GM19099 (cell line): ENCODE measurements at regions not wholly inside any gene's neighbourhood (a gene's known extent, or its start where the extent isn't known, plus 50 kb on each side); places are given as distances from the start of the nearest gene placed in this dataset.
A peak's percentile ranks its signal among the peaks of the same experiment; 100 is the strongest.

ENCODE experiments used
- POLR2A ChIP-seq: IDR thresholded peaks from 3 replicates; pipeline ENCODE4 v1.6.1; 2011; ENCODE audit warnings: low read depth; ENCODE audit not compliant: insufficient read length; ENCODE audit errors: extremely low read depth

DNA sequence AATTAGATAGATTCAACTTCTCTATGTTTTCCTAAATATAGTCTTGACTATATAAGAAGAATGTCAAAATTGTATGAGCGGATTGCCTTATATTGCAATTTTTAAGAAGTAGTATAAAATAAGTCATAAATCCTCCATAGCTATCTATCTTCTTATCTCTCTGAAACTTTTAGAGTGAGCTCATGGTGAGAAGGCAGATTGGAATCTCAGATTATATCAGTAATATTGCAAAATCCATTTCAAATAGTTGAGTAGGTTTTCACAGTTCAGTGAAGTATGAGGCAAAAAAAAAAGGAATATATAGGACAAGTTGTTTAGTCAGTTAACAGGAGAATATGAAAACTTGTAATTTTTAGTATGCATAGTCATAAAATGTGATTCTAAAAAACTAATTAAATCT lies 156.4 kb downstream of the FAM174A start:
- no peak for TF ChIP-seq POLR2A

DNA sequence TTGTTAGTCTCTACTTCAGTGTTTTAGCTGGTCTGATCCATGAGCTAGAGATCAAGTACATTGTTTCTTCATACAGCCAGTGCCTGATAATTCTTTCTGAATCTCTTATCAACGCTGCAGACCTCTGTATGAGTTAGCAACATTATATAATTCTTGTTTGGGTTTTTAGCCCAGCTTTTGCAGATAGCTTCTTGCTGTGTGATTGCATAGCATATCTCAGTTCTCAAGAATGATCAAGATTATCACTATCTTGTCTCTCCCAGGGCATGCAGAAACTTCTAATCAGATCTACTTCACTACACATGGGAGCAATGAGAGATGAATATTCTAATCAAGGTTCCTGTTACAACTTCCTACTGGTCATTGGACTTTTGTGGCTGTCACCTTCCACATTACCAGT lies 158.3 kb downstream of the FAM174A start:
- no peak for TF ChIP-seq POLR2A

DNA sequence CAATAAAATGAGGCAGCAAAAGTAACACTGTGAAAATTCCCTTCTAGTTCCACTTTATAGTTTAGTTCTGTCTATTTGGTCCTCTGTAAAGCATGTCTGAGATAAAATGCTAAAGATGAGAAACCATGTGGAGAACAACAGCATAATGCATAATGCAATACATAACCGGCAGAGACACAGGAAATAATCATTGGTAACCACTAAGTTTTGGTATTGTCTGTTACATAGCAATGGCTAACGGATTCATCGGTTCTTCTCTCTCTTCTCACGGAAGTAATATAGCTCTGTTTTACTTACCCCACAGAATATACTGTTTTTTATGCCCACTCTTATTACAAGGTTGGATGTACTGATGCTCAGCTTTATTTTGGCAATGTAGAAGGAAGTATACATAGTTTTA lies 158.9 kb downstream of the FAM174A start:
- no peak for TF ChIP-seq POLR2A

DNA sequence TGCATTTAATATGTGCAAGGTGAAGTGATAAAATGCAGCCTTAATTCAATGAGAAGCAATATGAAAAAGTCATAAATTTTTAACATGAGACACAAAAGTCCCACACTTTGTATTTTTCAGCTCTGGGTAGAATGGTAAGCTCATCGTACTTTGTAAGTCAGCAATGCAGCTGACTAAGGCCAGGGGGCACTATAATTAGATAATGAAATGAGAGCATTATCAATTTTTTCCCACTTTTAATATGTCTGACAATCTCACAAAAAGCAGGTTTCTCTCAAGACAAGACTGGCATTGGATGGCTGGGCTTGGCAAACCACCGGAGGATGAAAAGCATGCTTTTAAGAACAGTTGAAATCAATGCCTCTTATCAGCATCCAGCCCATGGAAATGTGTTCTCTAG lies 162.8 kb downstream of the FAM174A start:
- no peak for TF ChIP-seq POLR2A

DNA sequence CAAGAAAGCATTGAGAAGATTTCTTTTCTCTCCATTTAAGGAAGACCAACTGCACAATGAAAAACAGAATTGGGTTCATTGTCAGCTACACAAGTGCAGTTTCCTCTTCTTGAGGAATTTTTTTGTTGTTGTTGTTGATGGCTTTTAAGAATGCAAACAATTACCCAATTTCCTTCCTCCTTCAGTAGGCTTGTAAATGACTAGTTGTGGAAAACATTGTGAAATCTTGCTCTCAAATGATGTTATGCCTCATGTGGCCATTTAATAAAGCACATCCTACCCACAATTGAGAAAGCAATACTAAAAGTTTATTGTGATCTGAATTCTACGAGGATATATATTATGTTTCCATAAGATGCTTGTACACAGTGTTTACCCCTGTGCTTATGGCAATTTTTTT lies 171.6 kb downstream of the FAM174A start:
- no peak for TF ChIP-seq POLR2A

DNA sequence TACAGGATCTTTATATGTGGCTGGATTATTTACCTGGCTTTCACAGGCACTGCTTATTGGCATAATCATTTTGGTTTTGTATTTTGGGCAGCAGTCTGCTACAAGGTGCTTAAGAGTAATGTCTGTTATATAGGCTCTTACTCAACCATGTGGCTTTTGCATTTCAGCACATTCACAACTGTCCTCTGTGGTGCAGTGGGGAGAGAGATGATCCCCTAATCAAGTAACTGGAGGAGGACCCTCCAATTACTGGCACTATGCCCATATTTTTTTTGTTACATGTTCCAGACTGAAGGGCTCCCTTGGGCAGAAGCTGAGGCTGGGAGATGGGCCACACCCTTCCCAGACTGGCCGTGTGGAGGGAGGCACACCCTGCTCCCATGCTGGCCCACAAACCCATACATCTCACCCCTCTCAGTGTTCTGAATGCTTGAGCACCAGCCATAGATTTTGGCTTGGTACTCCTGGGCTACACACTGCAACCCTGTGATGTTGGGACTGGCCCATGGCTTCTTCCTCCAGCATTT lies 173.5 kb downstream of the FAM174A start:
- TF ChIP-seq POLR2A, result no peak

DNA sequence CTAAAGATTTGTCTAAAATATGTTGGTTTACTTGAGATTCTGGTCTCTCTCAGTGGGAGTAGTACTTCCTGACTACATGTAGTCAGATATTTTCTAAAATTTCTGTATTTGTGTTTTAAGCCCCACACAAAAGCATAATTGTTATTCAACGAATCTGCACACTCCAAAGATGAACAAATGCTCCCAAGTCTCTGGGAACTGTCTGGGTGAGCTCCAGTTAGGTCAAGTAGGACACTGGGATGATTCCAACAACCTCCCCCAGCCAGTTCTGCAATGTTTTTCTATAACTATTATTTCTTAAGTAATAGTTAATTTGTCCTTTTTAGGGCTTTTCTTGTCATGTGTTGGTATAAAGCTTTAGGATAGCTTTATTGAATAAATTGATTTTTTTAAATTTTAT lies 174.6 kb downstream of the FAM174A start:
- TF ChIP-seq POLR2A, result no peak

DNA sequence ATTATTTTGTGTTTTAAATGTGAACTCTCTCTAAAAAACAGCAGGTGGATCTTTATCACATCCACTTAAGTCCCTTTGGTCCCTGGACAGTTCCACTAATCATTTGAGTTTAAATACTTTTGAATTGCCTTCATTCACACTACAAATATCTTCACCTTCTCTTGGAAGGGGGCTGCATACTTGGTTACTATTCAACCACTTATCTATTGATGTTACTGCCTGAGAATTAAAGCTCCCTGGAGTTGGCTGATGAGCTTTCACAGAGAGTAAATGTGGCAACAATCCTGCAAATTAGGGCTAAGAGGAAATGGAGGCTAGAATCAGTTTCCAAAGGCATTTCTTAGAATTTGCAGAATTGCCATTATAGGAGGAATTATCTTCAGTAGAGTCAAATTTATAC lies 180.4 kb downstream of the ST8SIA4 start:
- no peak for TF ChIP-seq POLR2A

DNA sequence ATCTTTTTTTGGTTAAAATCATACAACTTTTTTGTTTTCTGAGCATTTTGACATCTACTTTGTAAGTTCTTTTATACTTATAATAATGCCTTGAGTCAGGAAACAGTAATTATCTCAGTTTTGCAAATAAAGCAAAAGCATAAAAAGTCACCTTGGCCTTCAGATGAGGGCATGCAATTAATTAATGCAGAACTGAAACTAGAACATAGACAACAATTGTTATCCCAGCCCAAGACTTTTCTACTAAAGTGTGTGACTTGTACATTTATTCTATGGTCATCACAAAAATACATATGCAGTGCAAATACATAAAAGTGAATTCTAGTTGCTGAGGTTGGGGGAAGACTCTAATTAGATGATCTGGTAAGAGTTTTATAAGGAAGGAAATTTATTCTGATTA lies 179.9 kb downstream of the ST8SIA4 start:
- TF ChIP-seq POLR2A, result no peak

DNA sequence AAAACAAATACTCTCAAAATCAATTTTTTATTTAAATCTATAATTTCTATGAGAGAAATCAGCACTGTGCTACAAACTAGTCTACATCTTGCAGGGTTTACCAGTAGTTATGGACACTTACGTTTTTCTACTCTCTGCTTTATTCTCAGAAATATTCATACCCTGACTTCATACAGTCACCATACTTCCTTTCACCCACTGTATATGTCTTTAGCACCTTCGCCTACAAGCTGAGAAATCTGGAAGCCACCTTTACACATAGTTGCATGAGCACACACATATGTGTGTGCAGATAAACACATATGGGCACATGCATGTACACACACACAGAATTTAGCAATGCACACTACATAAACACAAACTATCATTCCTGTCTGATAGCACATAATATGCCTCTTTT lies 177.0 kb downstream of the ST8SIA4 start:
- TF ChIP-seq POLR2A, result no peak

DNA sequence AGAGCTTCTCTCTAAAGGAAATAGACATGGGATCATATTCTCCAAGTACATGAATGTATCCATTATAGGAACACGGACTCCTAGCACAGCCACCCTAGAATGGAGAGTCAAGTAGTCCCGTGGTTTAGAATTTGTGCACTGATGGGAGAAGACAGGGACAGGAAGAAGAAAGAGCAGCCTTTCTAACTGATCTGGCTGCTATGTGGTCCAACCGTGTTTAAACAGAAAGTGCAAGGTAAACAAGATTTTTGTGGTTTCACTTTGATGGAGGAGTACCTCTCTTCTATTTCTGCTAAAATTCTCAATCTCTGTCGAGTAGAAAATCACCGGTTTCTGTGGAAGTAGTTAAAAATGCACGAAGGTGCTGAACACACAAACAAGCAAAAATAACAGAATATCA lies 171.3 kb downstream of the ST8SIA4 start:
- peak; percentile 39 for TF ChIP-seq POLR2A

DNA sequence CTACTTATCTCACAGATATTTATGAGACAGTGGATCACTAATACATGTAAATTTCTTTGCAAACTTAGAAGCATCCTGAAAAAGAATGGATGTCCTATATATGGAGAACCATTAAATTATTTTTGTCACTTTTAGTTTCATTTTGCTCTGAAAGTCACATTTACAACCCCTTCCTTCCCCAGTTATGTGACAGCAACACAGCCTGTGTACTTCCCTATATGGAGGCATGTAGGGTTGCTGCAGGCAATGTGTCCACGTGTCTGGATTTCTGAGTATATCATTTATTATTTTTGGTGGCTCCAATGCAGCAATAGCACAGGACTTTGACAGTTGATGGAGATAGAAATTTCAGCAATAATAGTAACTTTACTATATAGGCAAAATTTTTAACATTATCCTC lies 156.4 kb downstream of the ST8SIA4 start:
- TF ChIP-seq POLR2A, result no peak

DNA sequence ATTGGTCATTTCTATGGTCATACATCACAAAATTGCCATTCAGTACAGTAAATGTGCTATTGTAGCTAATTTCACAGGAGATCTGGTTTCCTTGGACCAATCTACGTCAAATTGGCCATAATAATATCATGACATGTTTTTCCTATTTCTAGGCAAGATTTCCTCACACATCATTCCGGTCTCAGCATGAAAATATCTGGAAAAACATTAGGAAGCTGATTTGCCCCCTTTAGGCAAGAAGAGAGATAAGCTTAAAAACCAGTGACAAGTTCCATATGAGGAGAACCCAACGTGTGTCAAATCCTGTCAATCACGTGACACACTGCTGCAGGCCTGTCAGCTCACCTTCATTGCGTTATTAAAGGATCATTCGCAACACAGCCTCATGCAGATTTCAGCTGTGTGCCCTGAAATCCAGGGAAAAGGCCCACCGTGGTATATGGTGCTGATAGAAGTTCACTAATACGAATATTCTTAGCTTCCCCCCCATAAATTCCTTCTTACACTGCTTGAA lies 153.3 kb downstream of the ST8SIA4 start:
- no peak for TF ChIP-seq POLR2A

DNA sequence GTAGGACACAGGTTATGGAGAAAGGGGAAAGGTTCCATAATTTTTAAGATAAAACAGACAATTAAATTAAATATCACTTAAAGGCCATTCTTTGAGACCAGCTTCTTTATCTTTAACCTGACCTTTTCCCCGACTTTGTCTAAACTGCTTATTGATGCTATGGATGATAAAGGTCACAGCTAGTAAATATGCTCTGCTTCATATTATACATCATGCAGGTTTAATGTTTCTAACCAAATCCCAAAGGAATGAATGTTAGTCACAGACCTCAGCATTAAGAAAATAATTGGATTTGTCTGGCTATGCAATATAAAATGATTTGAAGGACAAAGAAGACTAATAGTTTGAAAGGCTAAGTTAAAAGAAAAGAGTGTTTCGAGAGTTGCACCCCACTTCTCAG lies 147.6 kb downstream of the ST8SIA4 start:
- TF ChIP-seq POLR2A, result no peak
